Kidney glomerular epithelial cell (primary cell): ENCODE measurements at regions not wholly inside any gene's neighbourhood (a gene's known extent, or its start where the extent isn't known, plus 50 kb on each side); places are given as distances from the start of the nearest gene placed in this dataset.
"Not testable (repeated sequence)": the region's sequence is repeated elsewhere in the genome, so short reads cannot be mapped to it uniquely, and the experiment has no call there.

ENCODE experiments used
- DNase-seq: peaks from one replicate; lab custom pipeline; 2025; lab: John Stamatoyannopoulos, UW

DNA sequence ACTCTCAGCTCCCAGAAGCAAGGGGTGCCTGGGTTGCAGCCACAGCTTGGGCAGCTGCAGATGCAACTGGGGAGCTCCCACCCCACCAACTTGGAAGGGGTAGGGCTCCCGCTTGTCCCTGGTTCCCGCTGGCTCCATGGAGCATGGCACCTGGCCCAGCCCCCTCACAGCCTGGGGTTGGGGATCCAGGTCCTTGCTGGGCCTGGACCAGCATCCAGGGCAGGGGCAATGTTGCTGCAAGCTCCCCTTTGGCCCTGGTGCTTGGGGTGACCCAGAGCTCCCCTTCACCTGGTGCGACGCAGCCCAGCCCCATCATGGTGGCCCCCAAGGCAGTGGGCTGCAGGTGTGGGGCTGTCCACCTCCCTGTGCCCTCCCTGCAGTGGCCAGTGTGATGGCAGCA, 99.6 kb upstream of the FRMD4B start:
- no peak for DNase-seq

DNA sequence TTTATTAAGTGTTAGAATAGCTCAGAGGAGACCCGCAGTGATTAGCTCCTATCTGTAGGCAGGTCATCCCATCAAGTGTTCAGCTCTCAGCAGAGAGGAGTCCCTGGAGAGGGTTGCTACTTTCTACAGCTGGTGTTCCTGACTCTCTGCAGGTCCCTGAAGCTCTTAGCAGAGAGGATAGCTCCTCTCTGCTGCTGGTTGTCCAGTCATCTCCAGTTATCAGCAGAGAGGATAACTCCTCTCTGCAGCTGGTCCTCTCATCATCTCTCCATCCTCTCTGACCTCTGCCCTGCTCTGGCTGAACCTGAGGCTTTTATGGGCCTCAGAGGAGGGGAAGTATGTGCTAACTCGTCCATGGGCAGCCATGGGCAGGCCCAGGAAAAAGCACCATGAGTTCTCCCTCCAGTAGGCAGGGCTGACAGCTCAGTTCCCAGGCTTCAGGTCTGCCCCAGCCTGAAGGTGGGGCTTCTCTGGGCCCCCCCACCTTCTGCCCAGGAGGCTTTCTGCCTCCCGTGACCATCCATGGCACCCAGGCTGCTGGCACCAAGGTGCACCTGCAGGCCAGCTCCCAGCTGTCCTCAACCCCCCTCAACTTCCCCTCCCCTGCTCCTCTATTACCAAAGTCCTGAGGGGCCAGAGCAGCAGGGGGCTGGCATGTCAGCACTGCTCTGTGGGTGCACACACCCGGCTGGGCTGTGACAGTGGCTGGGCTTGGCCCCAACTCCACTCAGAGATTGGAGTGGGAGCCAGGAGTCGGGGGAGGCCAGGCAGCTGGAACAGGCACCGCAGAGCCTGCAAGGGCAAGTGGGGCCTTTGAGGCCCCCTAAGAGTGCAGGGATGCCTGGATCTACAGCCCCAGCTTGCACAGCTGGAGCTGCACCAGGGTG, 98.9 kb upstream of the FRMD4B start:
- DNase-seq = no peak

DNA sequence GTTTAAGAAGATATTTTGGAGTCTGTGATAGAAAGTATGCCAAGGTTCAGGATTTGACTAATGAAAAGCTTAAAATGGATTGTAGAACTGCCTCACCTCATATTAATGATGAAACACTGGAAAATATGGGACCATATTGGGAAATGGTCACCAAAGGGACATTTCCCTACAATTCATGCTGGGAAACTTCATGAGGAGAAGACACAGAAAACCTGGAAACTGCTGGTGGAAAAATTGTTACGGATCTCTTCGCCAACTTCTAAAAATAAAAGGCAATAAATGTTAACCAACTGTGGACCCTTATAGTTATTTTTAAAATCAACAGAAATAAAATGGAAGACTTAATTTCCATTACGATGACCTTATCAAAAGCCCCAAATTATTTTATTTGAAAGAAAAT, 97.6 kb upstream of the FRMD4B start:
- no peak for DNase-seq

GRCh38 chr3:69480986-69481385, 95.1 kb upstream of the FRMD4B start:
- not testable (repeated sequence) for DNase-seq

GRCh38 chr3:69474186-69474585, 88.3 kb upstream of the FRMD4B start:
- no peak for DNase-seq

GRCh38 chr3:69472093-69472492, 86.2 kb upstream of the FRMD4B start:
- DNase-seq = no peak

DNA sequence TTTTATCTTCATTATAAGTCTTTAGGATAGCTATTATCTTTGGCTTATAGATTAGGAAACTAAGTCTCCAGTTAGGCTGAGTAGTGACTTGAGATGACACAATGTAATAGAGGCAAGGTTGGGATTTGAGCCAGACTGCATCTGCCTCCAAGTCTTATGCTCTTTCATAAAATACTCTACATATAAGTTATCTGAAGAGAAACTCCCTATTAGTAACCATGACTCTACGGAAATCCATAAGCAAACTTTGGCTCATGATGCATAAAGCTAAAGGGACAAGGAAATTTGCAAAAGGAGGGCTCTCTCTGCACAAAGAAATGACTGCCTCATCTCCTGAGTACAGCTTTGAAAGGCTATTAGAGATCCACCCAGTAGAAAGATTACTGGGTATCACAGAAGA, 77.6 kb upstream of the FRMD4B start:
- DNase-seq = no peak

DNA sequence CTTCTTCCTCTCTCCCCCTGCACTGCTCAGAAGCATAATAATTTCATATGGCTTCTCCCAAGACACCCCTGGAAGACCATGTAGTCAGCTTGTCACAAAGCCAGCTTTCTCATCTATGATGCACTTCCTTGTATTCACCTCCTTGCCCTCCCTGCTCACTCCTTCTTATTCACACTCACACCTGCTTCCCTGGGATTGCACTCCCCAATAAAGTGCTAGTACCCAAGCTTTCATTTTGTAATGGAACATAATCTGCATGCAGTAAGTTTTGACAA, 76.9 kb upstream of the FRMD4B start:
- DNase-seq = no peak

DNA sequence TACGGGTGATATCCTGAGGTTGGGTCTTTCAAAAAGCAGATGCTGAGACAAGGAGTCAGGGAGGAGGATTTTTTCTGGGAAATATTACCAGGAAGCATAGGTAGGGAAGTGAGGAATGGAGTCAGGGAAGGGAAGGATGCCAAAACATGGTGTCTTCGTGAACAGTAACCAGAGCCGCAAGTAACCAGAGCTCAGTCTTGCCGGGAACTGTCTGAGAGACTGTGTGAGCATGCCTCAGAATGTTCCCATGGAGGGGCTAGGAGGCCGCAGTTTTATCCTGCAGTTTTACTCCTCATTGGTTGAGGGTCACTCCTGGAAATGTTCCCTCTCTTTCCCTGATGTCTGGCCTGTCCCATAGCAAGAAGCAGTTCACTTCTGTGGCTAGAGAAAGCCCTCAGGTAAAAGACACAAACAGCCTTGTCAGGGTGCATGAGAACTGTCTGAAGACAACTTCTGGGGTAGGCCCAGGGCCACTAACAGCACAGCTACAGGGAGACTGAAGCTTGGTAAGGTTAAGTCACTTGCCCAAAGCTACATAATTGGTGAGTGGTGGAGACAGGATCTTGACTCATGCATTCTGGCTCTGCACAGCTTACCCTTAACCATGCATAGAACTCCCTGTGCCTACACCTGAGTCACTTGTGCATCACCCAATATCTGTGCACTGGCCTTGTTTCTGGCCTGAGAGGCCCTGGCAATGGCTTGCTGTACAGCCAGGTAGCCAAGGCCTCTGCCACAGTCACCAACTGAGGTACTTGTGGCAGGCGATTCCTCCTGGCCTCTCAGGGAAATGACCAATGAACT, 76.3 kb upstream of the FRMD4B start:
- no peak for DNase-seq

DNA sequence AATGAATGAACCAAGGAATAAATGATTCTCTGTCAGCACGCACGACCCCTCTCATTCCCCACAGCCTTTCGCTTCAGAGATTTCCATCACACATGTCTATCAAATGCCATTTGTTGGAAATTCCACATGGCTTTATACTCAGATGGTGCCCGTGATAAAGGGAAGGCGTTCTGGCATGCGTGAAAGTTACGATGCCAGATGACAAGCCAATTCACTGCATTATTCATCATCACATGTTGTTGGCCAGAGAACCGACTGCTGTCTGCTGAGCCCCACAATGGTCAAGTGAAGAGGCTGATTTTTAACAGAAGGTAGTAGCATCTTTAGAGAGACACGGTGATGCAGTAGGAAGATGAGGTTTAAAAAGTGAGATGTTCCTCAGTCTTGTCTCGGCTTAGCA, 74.1 kb upstream of the FRMD4B start:
- DNase-seq = no peak

DNA sequence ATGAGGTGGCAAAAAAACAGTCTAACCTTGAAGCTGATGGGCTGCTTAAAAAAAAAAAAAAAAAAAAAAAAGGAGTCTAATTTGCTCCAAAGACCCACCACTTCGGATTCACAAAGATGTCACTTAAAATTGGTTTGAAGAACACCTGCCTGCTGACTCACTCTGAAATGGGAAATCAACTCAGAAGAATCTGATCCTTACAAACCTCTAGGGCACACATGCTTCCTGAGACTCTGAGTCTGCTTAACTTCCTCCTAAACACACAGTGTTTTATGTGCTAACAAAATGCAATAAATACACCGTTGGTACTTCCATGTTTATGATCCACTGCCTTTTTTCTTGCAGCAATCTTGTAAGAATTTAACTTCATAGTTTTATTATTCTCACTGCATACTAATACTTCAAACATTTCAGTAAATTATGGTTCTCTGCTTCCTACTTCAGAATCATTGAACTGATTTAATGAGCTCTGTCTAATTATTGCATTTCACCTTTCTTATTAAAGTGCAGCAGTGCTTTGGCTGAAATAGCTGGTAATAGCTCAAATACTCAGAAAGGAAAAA, 73.0 kb upstream of the FRMD4B start:
- DNase-seq = no peak

- no peak for DNase-seq
Measured at GRCh38 chr3:69456631-69457030, 70.7 kb upstream of the FRMD4B start.

DNA sequence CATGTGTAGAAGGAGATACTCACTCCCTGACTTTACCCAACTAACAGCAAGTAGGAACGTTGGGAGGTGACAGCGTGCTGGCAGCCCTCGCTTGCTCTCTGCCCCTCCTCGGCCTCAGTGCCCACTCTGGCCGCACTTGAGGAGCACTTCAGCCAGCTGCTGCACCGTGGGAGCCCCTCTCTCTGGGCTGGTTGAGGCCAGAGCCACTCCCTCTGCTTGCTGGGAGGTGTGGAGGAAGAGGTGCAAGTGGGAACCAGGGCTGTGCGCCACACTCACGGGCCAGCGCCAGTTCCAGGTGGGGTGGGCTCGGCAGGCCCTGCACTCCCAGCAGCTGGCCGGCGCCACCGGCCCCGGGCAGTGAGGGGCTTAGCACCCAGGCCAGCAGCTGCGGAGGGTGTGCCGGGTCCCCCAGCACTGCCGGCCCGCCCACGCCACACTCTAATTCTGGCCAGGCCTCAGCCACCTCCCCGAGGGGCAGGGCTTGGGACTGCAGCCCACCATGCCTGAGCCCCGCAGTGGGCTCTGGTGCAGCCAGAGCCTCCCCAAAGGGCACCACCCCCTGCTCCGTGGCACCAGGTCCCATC, 68.4 kb upstream of the FRMD4B start:
- no peak for DNase-seq

- no peak for DNase-seq
Measured at GRCh38 chr3:69452295-69452694, 66.4 kb upstream of the FRMD4B start.

DNA sequence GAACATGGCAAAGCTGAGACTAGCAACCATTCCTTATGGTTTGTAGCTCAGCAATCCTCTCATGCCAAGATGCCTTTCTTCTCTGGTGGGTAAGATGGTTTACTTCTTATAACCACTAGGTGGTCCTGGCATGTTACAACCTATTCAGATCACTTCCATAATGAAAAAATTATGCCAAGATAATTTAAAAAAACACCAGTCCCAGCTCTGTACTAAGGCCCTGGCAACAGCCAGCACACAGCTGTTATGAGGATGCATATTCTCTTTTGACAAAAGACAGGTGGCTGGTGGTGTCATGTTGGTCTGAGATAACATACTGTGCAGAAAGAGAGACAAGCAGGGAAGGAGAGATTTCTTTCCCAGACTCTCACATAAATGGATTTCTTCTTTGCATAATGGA, 65.7 kb upstream of the FRMD4B start:
- DNase-seq = no peak

DNA sequence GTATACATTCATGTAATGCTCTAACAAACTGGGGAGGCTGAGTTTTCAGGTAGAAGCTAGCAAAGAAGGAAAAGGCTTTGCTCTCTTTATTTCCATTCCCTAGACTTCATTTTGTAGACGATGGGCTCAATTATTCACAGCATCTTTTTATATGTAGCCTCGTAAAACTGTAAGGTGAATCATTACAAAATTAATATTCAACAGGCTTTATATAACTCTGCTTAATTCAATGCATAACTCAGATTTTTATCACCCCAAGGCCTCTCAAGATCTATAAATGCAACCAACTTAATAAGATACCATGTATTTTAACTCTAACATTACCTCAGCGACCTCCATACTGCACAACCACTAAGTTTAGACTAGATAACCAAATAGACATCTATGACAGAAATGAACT, 63.0 kb upstream of the FRMD4B start:
- DNase-seq = no peak

DNA sequence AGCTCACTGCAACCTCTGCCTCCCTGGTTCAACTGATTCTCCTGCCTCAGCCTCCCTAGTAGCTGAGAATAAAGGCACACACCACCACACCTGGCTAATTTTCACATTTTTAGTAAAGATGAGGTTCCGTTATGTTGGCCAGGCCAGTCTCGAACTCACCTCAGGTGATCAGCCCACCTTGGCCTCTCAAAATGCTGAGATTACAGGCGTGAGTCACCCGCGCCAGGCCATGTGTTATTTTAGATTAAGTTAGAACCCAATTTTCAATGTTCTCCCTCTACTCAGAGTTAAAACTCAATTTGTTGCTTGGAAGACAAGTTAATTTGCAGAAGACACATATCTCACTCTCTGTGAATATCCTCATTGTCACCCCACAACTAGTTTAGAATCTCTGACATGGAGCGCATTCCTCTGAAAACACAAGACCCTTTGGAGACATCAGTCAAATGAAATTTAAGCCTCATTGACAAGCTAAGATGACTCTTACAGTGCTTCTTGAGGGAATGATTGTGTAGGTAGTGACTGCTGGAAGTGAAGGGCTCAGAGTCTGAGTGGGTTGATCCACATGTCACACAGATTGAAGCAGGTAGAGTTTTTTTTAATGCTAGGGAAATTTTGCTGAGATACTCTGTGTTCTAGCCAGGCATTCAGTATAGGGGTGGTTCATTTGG, 60.6 kb upstream of the FRMD4B start:
- no peak for DNase-seq

DNA sequence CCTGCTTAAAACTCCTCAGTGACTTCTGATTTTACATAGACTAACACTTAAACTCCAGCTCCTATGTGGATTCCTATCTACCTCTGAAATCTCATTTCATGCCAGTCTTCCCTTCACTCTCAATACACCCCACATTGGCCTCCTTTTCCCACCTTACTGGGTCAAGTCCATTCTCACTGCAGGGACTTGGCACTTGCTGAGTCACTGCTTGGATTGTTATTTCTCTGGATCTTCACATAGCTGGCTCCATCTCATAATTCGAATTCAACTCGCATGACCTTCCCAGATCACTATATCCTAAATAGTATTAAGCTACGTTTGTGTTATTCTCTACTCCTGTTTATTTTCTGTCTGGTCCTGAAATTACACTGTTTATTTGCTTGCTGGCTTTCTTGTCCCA, 59.6 kb upstream of the FRMD4B start:
- no peak for DNase-seq

DNA sequence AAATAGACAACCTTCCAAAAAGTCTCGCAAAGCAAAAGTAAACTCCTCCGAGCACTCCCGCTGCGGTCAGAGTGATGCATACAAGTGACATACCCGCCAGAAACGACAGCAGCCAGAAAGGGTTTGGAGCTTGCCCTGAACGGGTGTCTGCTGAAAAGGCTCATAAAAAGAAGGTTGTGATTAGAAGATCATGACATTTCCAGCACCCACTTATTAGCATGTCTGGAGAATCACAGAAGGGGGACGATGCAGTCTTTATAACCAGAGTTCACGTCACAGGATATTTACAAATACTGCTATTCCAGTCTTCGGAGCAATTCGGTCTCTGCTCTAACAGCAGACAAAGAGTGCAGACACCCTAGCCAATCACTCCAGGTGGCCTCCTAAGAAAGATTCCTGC, 59.1 kb upstream of the FRMD4B start:
- DNase-seq = no peak

- no peak for DNase-seq
Measured at GRCh38 chr3:69443457-69443920, 57.6 kb upstream of the FRMD4B start.

DNA sequence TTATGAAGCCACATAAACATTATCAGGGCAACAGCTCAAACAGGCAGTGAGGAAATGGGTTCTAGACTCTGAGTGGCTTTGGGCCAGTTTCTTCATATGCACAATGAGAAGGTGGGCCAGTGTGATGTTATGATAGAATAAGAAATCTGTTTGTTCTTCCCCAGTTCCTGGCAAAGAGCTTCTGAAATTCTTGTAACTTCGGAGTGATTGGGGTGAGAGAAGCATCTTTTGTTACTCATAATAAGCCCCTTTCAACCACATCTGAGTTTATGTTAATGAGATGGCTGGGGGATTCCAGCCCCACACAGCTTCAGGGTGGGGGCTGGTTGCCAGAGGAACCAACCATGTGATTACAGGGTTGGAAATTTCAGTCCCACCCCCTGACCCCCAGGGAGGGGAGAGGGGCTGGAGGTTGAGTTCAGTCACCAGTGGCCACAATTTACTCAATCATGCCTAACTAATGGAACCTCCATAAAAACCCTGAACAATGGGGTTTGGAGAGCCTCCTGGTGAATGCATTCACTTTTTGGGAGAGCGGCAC, 57.0 kb upstream of the FRMD4B start:
- no peak for DNase-seq

DNA sequence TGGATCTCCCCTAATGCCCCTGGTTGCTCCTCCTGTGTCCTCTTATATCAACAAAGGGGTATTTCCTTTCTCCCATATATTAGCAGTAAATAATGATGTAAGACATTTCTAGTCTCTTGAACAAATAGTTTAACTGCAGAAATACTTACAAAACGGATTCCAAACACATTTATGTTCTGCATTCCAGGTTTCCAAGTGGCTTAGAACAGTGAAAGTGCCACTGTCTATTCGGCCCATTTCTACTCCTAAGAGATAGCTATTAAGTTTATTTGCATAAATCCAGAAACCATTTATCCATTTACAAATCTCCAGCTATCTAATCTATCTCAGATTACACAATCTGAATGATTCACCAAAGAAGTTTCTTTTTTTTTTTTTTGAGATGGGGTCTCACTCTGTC, 55.8 kb upstream of the FRMD4B start:
- DNase-seq = no peak
